Stimulated activated naive CD8-positive, alpha-beta T cell treated with anti-CD3 and anti-CD28 coated beads, Interleukin-15, Interleukin-2, amounts not matched to agents 100 U/mL and 50 U/mL, for 24 hours (primary cell): ENCODE measurements at regions not wholly inside any gene's neighbourhood (a gene's known extent, or its start where the extent isn't known, plus 50 kb on each side); places are given as distances from the start of the nearest gene placed in this dataset.

Source experiments
- ATAC-seq: fragments of 150-1000 bp; cut with Tn5 transposase; one replicate; pipeline ENCODE4 v1.10.0; 2021
- DNase-seq: peaks from one replicate; pipeline ENCODE4 v3.0.0; 2021

DNA sequence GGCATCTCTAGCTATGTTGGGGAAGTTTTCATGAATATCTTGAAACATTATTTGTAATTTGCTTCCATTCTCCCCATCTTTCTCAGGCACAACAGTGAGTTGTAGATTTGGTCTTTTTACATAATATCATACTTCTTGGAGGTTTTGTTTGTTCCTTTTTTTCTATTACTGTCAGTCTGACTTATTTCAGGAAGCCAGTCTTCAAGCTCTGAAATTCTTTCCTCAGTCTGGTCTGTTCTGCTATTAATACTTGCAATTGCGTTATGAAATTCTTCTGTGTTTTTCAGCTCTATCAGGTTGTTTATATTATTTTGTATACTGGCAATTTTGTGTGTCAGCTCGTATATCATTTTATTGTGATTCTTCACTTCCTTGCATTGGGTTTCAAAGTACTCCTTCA lies 424.6 kb upstream of the PTBP2 start:
- DNase-seq (no peak), ATAC-seq (no peak)

GRCh38 chr1:96306809-96307560 lies 414.6 kb upstream of the PTBP2 start:
- ATAC-seq (no peak), DNase-seq (no peak)

GRCh38 chr1:96308314-96308713 lies 413.3 kb upstream of the PTBP2 start:
- ATAC-seq: no peak
- no peak for DNase-seq

- no peak for DNase-seq
- no peak for ATAC-seq
Observed at GRCh38 chr1:96309783-96310182, 411.8 kb upstream of the PTBP2 start.

DNA sequence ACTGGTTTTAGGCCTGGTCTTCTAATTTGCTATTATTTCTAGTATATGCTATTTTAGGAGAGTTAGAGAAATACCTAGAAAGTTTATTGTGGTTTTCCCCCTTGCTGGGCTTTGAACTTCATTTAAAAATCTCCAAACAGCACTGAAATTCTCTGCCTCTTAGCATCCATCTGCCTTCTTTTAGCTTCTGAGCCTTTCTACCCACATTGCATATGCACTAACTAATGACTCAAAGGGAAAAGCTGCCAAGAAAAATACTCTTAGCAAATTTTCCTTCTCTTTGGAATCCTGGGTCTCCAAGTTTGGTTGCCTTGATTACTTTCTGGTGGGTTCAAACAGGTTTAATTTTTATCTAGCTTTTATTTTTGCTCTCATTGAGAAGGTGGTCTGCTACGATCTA lies 408.4 kb upstream of the PTBP2 start:
- DNase-seq: no peak
- no peak for ATAC-seq

DNA sequence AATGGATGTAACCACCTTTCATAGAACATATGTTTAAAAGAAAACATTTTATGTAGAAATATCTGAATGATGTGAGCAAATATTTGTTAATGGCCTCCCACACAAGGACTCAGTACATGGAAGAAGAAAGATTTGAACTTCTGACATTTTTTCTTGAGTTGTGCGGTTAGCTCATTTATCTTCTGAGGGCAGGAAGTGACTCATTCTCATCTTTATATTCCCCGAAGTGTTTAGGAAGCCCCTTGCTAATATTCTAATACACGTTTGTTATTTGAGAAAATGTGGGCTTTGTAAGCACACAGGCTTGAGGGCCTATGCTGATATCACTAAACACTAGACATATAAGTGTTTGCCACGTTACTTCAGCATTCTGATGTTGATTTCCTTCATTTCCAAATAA lies 392.5 kb upstream of the PTBP2 start:
- ATAC-seq (no peak), DNase-seq (no peak)

DNA sequence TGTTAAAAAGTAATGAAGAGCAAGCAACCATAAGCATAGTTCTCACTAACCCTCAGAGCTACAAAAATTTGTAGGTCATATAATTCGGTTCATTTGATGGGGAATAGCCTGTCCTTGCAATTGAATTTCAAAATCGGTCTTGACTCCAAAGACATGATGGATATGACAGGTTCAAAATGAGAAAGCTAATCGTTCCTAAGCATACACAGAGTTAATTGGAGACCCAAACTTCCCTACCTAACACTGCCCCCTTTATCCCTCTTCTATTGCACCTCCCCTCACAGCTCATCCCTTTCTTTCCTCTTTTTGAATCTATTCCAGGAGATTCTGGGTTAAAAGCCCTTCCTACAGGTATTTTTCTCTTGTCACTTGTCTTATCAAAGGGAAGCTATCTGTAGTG lies 390.0 kb upstream of the PTBP2 start:
- DNase-seq: no peak
- ATAC-seq: no peak

- ATAC-seq: no peak
- DNase-seq: no peak
Observed at GRCh38 chr1:96333522-96334235, 387.9 kb upstream of the PTBP2 start.

DNA sequence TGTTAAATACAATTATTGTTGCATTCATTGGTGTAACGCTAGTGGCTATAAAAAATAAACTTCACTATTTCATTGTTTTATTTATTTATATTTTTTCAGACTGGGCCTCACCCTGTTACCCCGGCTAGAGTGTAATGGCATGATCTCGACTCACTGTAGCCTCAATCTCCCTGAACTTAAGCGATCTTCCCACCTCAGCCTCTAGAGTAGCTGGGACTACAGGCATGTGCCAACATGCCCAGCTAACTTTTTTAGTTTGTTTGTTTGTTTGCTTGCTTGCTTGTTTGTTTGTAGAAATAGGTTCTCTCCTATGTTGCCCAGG lies 387.4 kb upstream of the PTBP2 start:
- ATAC-seq (no peak), DNase-seq (no peak)

DNA sequence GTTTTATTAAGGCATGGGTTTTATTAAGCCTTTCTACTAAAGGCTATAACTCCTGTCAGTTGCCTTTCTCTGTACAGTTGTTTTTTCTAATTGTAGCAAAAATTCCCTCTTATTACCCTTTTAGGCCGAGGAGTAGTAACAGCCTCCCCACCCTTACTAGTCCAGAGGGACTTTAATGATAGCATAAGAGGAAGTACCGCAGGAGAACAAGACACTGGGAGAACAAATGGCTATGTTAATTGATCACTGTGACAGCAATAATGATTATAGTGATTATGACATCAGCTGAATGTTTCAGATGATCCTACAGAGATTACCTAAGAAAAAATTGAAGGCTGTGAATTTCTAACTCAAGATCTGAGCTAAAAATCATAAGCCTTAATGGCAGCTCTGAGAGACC lies 383.0 kb upstream of the PTBP2 start:
- no peak for ATAC-seq
- no peak for DNase-seq

GRCh38 chr1:96340686-96341085 lies 380.9 kb upstream of the PTBP2 start:
- DNase-seq: no peak
- no peak for ATAC-seq

GRCh38 chr1:96346719-96347118 lies 374.9 kb upstream of the PTBP2 start:
- DNase-seq (no peak), ATAC-seq (no peak)

DNA sequence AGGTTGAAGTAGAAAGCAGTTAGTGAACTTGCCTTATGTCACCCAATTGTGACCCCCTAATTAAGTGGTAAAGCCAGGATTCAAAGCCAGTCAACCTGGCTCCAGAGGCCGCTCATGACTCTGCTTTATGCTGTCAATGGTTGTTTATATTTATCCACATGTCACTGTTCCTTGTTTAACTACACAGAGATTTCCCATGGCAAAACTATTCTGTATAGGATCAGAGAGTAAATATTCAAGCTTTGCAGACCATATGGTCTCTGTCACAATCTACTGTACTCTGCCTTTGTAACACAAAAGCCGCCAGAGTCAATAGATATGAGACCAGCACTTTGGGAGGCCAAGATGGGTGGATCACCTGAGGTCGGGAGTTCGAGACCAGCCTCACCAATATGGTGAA lies 371.7 kb upstream of the PTBP2 start:
- no peak for DNase-seq

DNA sequence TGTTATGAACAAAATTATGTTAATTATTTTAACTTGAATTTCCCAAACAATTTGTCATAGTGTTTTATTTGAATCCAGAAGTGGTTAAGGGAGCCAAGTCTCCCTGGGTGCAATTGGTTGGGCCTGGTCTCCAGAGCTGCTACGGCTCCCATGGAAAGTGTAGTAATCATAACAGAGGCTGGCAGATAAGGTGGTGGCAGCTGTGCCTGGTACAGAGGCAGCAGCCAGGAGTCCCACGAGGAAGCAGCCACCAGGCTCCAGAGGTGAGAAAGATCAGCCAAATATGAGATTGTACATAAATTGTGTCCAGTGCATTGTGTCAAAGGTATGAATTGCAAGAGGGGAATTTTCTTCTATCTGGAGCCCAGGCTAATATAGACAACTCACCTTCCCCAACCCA lies 368.9 kb upstream of the PTBP2 start:
- ATAC-seq: no peak
- no peak for DNase-seq

More for the DNA sequence above, 371.7 kb upstream of the PTBP2 start:
- no peak for ATAC-seq

- ATAC-seq: no peak
- no peak for DNase-seq
Observed at GRCh38 chr1:96355521-96355920, 366.1 kb upstream of the PTBP2 start.

DNA sequence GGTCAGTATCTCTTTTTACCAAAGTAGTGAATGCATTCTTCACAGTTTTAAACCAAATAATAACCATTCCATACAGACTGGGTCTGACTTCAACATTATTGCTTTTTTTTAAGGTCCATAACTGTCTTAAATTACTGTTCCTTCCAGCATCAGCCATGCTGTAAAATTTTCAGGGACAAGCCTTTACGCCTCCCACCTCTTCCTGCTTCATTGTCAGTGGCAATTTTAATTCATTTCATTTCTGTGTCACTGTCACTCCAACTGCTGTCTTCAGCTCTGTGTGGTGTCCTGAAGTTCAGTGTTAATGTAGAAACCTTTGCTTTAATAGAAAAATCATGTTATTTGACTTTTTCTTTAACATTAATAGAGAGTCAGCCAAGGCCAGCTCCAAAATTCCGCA lies 365.6 kb upstream of the PTBP2 start:
- DNase-seq: no peak

GRCh38 chr1:96357141-96357765 lies 364.3 kb upstream of the PTBP2 start:
- no peak for ATAC-seq
- DNase-seq: no peak

More for the DNA sequence above, 365.6 kb upstream of the PTBP2 start:
- no peak for ATAC-seq

GRCh38 chr1:96358057-96358456 lies 363.5 kb upstream of the PTBP2 start:
- no peak for DNase-seq
- no peak for ATAC-seq

DNA sequence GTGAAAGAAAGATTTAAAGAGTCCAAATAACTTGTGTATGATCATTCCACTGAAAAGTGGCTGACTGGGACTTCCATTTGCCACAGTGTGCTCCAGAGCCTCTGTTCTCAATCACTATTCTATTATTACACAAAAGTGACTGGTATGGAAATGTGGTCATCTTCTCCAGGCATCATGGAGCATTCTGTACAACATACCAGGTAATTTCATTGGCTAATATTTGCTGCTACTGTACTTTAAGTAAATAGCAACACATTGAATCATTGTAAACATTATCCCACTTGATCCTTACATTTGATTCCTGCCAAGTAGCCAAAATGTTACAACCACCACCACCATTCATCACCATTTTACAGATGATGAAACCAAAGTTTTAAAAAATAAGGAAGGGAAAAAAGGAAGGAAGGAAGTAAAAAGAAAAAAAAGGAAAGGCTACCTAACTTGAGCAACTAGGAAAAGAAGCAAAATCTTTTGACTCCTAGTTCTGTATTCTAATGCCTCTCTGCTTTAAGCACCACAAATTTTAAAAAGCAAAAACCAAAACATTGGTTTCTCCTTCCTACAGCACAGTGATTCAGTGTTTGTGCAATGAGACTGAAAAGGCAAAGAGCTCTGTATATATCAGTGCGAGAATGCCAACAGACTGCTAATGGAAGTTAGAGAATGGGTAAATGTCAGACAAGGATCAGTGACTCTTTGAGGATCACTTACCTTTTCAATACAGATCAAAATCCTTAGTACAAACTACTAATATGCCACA lies 361.4 kb upstream of the PTBP2 start:
- ATAC-seq: no peak
- no peak for DNase-seq

- DNase-seq (no peak), ATAC-seq (no peak)
Observed at GRCh38 chr1:96361271-96361856, 360.2 kb upstream of the PTBP2 start.

- ATAC-seq (no peak), DNase-seq (no peak)
Observed at GRCh38 chr1:96361961-96362360, 359.6 kb upstream of the PTBP2 start.

DNA sequence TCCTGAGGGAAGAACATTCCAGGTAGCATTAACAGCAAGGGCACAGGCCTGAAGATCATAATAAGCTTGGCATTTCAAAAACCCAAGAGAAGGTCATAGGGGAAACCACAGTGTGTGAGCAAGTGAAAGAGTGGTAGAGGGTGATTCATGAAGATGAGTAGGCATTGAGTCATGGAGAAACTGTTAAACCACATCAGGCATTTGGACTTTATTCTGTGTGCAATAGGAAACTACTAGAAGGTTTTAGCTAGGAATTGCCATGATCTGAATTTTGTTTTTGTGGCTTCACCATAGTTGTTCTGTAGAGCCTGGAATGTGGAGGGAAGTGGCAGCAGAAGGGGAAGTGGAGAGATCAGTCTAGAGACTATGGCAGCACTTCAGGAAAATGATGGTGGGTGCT lies 359.0 kb upstream of the PTBP2 start:
- peak; percentile 92 for ATAC-seq
- no peak for DNase-seq

- no peak for DNase-seq
- no peak for ATAC-seq
Observed at GRCh38 chr1:96363826-96364225, 357.8 kb upstream of the PTBP2 start.
